ENCODE measurements at regions not wholly inside any gene's neighbourhood (a gene's known extent, or its start where the extent isn't known, plus 50 kb on each side); places are given as distances from the start of the nearest gene placed in this dataset.

GRCh38 chr12:85693093-85693665, 143.0 kb downstream of the RASSF9 start:
- Histone ChIP-seq H3K9me3 (replicated peaks; ENCODE audit: insufficient read depth, low read length) (no peaks in the 10 kb centered on the region), H3K4me1 (ENCODE audit: low read length) (no peaks in the 10 kb centered on the region), H3F3A (ENCODE audit: insufficient read depth, low read length) (no peaks in the 10 kb centered on the region), H2AFZ (ENCODE audit: low read length) (no peak overlapping the region), H3K36me3 (replicated peaks; ENCODE audit: insufficient read depth, low read length) (no peaks in the 10 kb centered on the region), H3K27me3 (replicated peaks; ENCODE audit: insufficient read depth, low read length) (no peaks in the 10 kb centered on the region), H3K79me2 (ENCODE audit: low read length) (no peaks in the 10 kb centered on the region), H3K4me3 (ENCODE audit: low read length) (no peak overlapping the region), H3K4me2 (ENCODE audit: low read depth, low read length) (no peak overlapping the region), H3K9ac (ENCODE audit: low read length) (no peak overlapping the region), H3K27ac (ENCODE audit: low read length) (no peak overlapping the region), H4K20me1 (ENCODE audit: insufficient read depth, low read length) (no peaks in the 10 kb centered on the region), H3K9me2 (replicated peaks; ENCODE audit: insufficient read depth, low read length) (no peaks in the 10 kb centered on the region)
- DNase-seq, result no peak
- TF ChIP-seq CTCF (IDR thresholded peaks at IDR 0.05; ENCODE audit: low read length) (no peak), EZH2phosphoT487 (IDR thresholded peaks at IDR 0.05; ENCODE audit: low read length) (no peak), EZH2 (optimal IDR thresholded peaks at IDR 0.05; ENCODE audit: low read depth, low read length) (no peak)

- Histone ChIP-seq H3K9me2 (replicated peaks; ENCODE audit: insufficient read depth, low read length) (no peaks in the 10 kb centered on the region), H3K9ac (ENCODE audit: low read length) (no peak overlapping the region), H4K20me1 (ENCODE audit: insufficient read depth, low read length) (no peaks in the 10 kb centered on the region), H3K79me2 (ENCODE audit: low read length) (no peaks in the 10 kb centered on the region), H3K36me3 (replicated peaks; ENCODE audit: insufficient read depth, low read length) (no peaks in the 10 kb centered on the region), H3K4me3 (ENCODE audit: low read length) (no peak overlapping the region), H3K4me2 (ENCODE audit: low read depth, low read length) (no peak overlapping the region), H3K9me3 (replicated peaks; ENCODE audit: insufficient read depth, low read length) (no peaks in the 10 kb centered on the region), H3F3A (ENCODE audit: insufficient read depth, low read length) (no peaks in the 10 kb centered on the region), H3K27me3 (replicated peaks; ENCODE audit: insufficient read depth, low read length) (no peaks in the 10 kb centered on the region), H2AFZ (ENCODE audit: low read length) (no peak overlapping the region), H3K4me1 (ENCODE audit: low read length) (no peaks in the 10 kb centered on the region), H3K27ac (ENCODE audit: low read length) (no peak overlapping the region)
- TF ChIP-seq CTCF (IDR thresholded peaks at IDR 0.05; ENCODE audit: low read length) (no peak), EZH2 (optimal IDR thresholded peaks at IDR 0.05; ENCODE audit: low read depth, low read length) (no peak), EZH2phosphoT487 (IDR thresholded peaks at IDR 0.05; ENCODE audit: low read length) (no peak)
- no peak for DNase-seq
Observed at GRCh38 chr12:85695097-85695715, 141.0 kb downstream of the RASSF9 start.

- H3K36me3 ChIP-seq (replicated peaks; ENCODE audit: insufficient read depth, low read length), result no peaks in the 10 kb centered on the region
- no peaks in the 10 kb centered on the region for H4K20me1 ChIP-seq (ENCODE audit: insufficient read depth, low read length)
- no peak overlapping the region for H3K4me3 ChIP-seq (ENCODE audit: low read length)
- H3K9ac ChIP-seq (ENCODE audit: low read length), result no peak overlapping the region
- no peaks in the 10 kb centered on the region for H3K9me3 ChIP-seq (replicated peaks; ENCODE audit: insufficient read depth, low read length)
- TF ChIP-seq EZH2 (optimal IDR thresholded peaks at IDR 0.05; ENCODE audit: low read depth, low read length), result no peak
- no peak for TF ChIP-seq EZH2phosphoT487 (IDR thresholded peaks at IDR 0.05; ENCODE audit: low read length)
- no peak for TF ChIP-seq CTCF (IDR thresholded peaks at IDR 0.05; ENCODE audit: low read length)
- no peaks in the 10 kb centered on the region for H3F3A ChIP-seq (ENCODE audit: insufficient read depth, low read length)
- no peaks in the 10 kb centered on the region for H3K27me3 ChIP-seq (replicated peaks; ENCODE audit: insufficient read depth, low read length)
- H3K4me2 ChIP-seq (ENCODE audit: low read depth, low read length), result no peak overlapping the region
- no peaks in the 10 kb centered on the region for H3K79me2 ChIP-seq (ENCODE audit: low read length)
- H2AFZ ChIP-seq (ENCODE audit: low read length), result no peak overlapping the region
- no peak for DNase-seq
- H3K27ac ChIP-seq (ENCODE audit: low read length), result no peak overlapping the region
- no peaks in the 10 kb centered on the region for H3K4me1 ChIP-seq (ENCODE audit: low read length)
- H3K9me2 ChIP-seq (replicated peaks; ENCODE audit: insufficient read depth, low read length), result no peaks in the 10 kb centered on the region
Observed at GRCh38 chr12:85697003-85697402, 139.2 kb downstream of the RASSF9 start.
